ENCODE measurements at regions not wholly inside any gene's neighbourhood (a gene's known extent, or its start where the extent isn't known, plus 50 kb on each side); places are given as distances from the start of the nearest gene placed in this dataset.
A peak's percentile ranks its signal among the peaks of the same experiment; 100 is the strongest.

DNA sequence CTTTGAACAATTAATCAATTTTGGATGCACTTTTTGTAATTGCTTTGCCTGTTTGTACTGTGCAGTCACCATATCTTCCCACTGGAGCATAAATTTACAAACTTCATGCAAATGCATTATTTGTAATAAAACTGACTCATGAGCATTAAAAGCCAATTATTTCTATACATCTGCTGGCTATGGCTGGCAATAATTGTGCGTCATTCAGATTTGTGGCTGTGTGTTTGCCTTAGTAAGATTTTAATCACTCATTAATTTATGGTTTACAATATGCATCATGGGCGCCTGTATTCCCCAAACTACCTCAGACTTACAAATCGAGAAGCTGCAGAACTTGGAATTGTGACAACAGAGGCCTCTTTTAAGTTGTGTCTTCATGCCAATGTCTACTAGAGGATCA lies 132.4 kb upstream of the TRIB2 start:
- DNase-seq (ENCODE audit: low spot score in 2 of 2), result no peak
- no peak for FAIRE-seq

DNA sequence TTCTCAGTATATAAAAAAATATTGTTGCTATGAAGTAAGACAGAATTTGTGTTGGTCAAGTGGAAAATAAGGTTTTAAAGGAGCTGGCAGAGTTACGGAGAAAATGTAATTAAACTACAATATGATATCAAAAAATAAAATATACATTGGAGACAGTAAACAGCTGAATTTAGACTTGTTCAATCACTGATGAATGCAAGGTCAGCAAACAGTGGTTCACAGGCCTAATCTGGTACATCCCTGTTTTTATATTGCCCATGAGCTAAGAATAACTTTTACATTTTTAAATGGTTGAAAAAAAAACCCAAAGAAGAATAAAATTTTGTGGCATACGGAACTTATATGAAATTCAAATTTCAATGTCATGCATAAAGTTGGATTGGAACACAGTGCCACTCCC lies 131.0 kb upstream of the TRIB2 start:
- no peak for FAIRE-seq
- no peak for DNase-seq (ENCODE audit: low spot score in 2 of 2)

DNA sequence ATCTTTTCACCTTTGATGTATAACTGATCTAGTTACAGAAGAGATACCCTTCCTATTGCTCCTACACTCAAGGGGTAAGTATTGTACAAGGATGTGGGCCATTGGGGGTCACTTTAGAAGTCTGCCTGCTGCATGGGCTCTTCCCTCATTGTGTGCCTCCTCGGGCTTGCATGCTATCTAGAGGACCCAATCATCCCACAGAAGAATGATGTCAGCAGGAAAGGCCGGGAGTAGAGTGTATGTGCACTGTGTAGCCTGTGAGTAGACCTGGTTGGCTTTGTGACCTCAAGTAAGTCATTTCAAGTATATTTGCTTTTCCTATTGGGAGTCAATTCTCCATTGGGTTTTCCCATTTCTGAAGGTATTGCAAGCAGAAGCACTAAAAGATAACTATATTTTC lies 129.5 kb upstream of the TRIB2 start:
- FAIRE-seq (no peak), DNase-seq (ENCODE audit: low spot score in 2 of 2) (no peak)

DNA sequence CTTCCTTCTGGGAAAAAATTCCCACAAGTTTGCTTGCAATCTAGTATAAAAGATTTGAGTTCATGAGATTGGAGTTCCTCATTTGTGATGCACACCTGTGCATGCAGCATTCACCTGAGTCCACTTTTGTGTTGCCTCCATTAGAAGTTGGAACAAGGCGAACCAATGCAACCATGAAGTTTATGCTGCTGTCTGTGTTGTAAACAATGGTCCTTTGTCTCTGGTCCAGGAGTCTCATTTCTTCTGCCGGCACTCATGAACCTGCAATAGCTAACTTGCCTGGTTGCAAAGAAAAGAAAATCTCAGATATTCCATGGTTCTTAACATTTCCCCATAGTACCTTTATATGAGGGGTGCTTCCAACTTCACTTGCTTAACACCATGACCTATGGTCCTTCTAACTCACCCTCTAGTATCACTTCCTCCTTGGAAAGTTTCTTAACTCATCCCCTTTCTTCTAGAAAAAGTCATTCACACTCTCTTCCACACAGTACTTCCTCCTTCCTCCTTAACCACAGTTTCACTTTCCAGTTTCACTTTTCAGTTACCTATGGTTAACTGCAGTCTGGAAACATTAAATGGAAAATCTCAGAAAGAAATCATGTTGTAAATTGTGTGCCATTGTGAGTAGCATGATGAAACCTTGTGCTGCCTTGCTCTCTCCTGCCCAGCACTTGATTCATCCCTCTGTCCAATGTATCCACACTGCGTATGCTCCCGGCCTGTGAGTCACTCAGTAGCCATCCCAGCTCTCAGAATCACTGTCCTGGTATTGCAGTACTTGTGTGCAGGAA lies 128.8 kb upstream of the TRIB2 start:
- DNase-seq (ENCODE audit: low spot score in 2 of 2), result no peak
- FAIRE-seq, result no peak

DNA sequence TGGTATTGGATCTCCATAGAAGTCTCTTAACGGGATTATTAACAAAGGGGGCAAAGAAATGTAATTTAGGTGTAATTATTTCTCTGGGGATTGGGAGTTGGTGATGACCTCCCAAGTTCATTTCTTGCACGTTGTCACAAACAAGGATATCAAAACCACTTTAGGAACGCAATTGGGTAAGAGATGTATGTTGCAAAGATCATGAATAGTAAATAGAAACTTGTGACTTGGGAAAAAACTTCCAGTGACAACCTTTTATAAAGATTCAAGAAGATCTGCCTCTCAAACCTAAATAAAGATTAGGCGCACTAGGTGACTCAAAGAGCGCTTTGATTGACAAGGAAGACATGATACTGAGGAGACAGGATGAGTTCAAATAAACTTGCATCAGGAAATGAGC lies 127.8 kb upstream of the TRIB2 start:
- FAIRE-seq, result no peak

DNA sequence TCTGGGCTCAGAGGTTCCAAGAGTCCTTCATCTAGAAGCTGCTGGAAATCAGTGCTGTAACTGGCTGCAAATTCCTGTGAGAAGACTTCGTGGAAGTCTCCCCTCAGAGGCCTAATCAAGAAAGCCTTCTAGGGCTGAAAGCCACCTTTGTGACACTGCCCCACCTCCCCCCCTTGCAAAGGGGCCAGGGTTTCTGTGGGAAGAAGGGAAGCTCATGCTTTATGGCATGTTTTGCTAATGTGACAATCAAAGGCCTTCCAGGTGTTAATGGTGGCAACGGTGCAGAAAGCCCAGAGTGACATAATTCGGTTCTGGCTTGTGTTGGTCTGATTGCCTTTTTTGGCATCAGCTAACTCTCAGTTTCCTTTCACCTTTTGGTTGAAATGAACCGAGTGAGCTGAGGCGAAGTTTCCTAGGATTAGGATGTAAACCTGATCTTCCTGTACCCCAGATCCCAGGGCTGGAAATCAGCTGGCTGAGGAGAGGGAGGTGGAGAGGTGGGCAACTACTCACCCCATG lies 126.9 kb upstream of the TRIB2 start:
- DNase-seq (ENCODE audit: low spot score in 2 of 2) (no peak), FAIRE-seq (no peak)

More for the DNA sequence above, 127.8 kb upstream of the TRIB2 start:
- no peak for DNase-seq (ENCODE audit: low spot score in 2 of 2)

DNA sequence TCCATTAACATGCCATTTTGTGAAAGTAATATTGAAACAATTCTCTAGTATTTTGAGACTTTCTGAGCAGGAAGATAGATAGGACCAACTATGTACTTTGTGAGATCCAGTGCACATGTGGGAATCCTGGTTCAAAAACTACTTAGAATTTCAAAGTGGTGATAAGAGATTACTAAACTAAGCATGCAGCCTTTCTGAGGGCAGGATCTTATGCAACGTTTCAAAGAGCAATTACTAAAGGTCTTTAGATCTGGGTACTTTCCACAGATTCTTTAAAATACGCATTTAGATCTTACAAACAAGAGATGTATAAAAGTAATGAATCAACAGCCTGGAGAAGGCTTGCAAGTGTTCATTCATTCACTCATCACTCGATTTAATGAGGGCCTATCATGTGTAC lies 124.4 kb upstream of the TRIB2 start:
- DNase-seq (ENCODE audit: low spot score in 2 of 2) (no peak), FAIRE-seq (no peak)

DNA sequence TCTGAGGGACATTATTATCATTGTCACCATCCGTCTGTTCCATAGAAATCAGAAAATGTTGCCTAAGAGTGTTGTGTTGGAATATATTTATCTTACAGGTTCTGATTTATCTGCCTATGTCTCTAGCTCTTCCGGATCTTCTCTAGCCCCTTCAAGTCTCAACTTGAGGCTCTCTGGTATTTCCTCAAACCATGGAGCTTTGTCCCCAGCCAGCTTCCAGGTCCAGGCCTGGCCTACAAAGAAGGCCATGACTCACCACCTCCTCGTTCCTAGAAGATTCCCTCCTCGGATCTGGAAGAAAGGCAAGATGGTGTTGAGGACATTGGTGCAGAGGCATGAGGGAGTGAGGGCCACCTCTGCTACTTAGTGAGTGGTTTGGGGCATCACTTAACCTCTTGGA lies 122.1 kb upstream of the TRIB2 start:
- FAIRE-seq, result no peak
- no peak for DNase-seq (ENCODE audit: low spot score in 2 of 2)

DNA sequence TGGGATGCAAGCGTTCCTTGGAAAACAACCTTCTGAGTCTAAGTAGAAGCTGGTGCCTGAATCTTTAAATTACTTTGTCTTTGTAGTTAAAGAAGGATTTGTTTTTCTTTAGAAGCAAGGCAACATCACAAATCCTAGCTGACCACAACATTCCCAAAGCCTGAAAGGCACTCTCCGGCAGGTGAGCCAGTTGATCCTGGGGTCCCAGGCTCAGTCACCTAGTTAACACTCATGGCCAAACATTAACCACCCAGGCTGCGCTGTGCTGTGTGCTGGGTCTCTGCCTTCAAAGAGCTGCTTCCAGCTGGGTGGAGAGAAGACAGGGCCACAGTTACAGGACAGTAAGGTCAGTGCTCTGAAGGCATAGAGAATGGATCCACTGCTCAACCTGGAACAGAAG lies 120.0 kb upstream of the TRIB2 start:
- DNase-seq (ENCODE audit: low spot score in 2 of 2) (no peak), FAIRE-seq (no peak)

DNA sequence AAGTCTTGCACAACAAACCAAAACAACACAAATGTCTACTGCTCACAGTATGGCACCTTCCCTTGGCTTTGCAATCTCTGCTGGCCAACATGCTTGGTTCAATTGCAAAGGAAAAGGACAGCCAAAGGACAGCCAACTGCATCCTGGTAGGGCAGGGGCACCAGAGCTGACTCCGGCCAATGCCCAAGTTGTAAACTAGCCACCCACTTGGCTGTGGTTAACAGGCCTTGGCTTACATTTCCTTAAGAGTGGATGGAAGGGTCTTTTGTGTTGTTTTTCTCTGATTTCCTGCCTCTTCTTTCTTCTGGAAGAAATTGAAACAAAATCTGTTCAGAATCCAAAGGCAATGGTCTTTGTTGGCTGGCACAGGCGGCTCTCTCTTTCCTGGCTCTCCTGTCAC lies 119.1 kb upstream of the TRIB2 start:
- peak in 1 of 2 donors; percentile 14 for DNase-seq (ENCODE audit: low spot score in 2 of 2)
- no peak for FAIRE-seq

DNA sequence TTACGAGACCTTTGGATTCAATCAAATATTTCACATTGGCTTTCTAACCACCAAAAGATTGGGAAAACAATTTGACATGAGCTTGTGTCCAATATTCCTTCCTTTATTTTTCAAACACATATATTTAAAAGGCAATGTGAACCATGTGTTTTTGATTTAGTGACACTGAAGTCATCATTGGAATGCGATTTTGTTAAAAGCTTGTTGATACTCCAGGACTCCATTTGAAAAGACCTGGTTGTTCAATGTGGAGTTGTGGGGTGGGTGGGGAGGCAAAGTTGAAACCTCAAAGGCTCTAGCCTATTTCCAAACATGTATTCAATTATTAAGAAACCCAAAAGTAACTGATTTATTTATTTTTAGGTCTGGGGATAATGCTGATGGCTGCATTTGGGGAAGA lies 114.1 kb upstream of the TRIB2 start:
- no peak for DNase-seq (ENCODE audit: low spot score in 2 of 2)
- no peak for FAIRE-seq

DNA sequence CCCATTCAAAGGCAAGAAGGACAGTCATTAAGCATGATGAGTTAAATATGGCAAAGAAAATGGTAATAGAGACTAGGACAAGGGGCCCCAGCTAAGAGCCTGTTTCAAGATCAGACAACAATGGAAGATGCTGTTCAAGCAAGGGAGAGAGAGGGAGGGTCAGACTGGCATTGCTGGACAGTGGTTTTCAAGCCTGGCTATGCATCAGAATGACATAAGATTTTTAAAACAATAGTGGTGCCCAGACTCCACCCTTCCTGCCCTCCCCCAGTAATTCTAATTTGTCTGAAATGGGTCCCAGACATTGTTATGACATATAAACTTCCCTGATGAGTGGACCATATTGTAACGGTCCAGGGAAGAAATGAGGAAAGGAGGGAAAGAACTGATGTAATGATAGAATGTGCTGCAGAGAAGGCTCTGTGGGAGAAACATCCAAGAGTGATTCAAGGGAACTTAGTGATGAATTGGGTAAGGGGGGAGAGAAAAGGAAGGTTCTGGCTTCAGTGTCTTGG lies 112.9 kb upstream of the TRIB2 start:
- DNase-seq (ENCODE audit: low spot score in 2 of 2) (no peak), FAIRE-seq (no peak)

DNA sequence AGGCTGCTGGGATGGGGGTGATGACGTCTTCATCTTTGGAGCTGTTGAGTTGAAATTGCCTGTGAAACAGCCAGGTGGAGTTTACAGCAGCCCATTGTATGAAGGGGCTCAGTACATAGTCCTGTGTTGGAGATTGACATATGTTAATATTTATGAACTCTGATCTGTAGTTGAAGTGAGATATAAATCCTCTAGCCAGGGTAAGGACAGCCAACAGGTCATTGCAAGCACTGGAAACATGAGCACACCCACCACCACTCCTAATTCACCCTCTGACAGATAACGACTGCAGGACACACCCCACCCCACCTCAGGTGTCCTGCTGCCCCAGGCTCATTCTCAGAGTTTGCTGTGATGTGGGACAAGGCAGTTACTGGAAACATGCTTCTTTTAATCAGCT lies 112.4 kb upstream of the TRIB2 start:
- FAIRE-seq (no peak), DNase-seq (ENCODE audit: low spot score in 2 of 2) (no peak)

DNA sequence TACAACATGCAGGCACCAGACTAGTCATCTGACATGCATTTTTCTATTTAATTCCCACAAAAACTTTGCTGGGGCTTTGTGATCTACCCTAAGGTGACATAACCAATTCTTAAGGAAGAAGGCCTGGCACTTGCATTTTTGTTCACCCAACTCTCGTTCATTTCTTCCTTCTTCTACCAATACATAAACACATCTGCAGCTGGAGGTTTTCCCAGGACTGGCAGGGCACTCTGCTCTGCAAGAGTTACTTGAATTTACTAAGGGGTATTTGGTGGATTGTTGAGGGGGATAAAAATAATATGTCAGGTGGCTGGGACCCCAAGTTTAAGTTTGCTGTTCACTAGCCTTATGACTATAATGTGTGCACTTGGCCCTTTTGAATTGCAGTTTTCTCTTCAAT lies 111.4 kb upstream of the TRIB2 start:
- no peak for FAIRE-seq
- no peak for DNase-seq (ENCODE audit: low spot score in 2 of 2)

DNA sequence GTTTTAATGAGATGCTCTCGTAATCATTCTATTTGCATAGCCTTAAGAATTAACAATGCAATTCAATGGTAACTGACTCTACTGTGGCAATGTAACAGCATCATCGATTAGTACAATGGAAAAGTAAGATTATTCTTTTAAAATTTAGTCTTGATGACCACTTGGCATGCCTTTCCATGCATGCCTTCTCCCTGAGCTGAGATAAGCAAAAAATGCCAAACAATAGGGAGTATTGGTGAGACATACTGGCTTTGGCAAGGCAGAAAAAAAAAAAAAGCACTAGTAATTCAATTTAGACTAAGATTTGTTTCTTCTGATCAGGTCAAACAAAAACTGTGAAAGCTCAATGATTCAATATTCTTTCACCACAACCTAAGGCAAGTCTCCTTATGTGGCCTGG lies 110.8 kb upstream of the TRIB2 start:
- no peak for DNase-seq (ENCODE audit: low spot score in 2 of 2)
- no peak for FAIRE-seq

DNA sequence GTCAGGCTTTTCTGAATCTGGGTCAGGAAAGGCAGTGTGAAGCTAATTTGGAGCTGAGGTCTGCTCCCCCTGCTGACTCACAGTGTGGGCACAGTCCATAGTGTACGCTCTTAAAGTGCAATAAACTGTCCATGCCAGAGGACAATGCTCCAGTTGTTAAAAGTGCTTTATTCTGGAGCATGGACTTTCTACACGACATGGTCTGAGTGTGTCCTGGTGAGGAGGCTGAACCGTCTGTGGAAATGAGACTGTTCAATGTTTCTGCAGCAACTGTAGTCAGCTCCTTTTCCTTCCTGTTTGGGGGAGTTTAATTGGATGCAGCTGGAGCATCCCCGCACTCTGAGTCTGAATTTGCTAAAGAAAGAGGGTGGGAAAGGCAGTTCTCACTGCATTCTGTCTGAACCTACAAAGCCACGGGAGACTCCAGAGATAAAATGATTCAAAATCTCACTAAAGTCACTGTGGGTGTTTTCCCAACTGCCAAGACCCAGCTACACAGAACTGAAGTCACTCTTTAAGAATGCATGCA lies 110.2 kb upstream of the TRIB2 start:
- DNase-seq (ENCODE audit: low spot score in 2 of 2), result peak in 1 of 2 donors; percentile 9

DNA sequence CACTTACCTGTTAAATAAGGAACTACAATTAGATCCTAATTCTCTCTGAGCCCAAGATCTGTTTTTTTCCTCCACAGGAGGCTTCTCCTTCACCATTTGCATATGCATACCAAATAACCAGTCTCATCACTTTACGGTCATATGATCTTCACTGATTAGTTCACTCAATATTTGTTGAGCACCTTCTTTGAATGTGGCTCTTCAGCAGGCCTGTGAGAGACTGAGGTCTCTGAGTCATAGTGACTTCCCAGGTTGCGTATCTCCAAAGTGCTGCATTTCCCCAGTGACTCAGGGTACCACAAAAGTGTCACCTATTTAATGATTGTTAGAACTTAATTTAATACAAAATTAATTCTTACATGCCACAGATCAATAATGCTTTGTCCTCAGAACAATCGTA lies 108.8 kb upstream of the TRIB2 start:
- no peak for DNase-seq (ENCODE audit: low spot score in 2 of 2)
- FAIRE-seq, result no peak

More for the DNA sequence above, 110.2 kb upstream of the TRIB2 start:
- FAIRE-seq, result no peak

DNA sequence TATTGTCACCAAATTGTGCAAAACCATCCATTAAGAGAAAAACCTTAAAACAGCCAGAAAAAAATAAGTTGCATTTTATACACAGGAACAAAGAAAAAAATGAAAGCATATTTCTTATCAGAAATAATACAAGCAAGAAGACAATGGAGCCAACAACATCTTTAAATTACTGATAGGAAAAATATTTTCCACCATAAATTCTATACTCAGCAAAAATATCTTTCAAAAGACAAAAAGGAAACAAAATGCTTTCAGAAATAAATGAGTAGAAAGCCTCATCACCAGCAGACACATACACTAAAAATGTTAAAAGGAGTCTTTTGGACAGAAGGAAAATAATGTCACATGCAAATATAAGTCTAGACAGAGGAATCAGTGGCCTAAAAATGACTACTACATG lies 106.4 kb upstream of the TRIB2 start:
- no peak for FAIRE-seq
- no peak for DNase-seq (ENCODE audit: low spot score in 2 of 2)

DNA sequence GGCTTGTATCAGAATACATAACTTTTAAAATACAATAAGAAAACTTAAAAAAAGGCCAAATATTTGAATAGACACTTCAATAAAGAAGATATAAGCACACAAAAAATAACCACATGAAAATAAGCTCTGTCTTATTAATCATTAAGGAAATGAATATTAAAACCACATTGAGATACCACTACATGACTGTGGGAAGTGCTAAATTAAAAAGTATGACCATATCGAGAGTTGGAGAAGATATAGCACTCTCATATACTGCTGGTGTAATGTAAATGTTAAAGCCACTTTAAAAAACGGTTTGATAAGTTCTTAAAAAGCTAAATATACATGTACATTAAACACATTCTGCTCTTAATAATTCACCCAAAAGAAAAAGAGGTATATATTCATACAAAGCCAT lies 104.6 kb upstream of the TRIB2 start:
- FAIRE-seq, result no peak
- no peak for DNase-seq (ENCODE audit: low spot score in 2 of 2)

DNA sequence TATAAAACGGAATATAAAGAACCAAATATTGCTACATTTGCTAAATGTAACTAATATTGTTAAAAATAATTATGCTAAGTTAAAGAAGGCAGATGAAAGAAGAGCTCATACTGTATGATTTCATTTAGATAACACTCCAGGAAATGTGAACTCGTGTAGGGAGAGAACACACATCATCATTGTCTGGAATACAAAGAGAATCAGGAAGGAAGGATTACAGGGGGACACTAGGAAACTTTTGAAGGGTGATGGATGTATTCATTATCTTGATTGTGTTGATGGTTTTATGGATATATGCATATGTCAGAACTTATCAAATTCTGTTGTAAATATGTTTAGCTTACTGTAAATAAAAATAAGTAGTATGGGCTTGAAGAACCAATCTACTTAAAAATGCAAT lies 104.1 kb upstream of the TRIB2 start:
- DNase-seq (ENCODE audit: low spot score in 2 of 2) (no peak), FAIRE-seq (no peak)

DNA sequence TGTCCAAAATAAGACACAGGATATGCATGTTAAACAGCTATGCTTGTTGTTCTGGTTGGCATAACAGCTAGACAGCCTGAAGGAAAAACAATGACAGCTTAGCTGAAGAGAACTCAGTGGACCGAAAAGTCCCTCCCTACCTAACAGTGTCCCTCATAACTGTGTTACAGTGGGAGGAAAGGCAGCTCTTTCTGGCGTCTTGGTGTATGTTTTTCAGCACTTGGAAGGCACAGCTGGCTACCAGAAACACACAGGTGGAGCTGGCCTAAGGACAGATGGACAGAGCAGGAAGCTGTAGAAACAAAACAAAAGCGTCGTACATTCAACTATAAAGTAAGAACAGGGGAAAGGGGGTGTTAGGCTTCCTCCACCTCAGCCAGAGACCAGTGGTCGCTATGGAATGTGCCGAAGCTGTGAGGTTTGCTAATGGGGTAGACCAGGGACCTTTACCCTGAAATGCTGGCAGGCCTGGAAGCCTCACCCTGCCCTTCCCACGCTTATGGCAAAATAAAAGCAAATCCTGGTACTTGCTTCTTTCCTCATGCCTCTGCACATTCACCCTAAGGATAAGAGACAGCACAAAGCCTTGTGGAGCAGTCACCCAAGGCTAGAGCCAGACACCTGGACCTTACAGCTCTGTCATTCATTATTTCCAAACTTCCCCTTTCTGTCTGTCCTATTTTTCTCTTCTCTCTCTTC lies 103.5 kb upstream of the TRIB2 start:
- DNase-seq (ENCODE audit: low spot score in 2 of 2), result no peak
- no peak for FAIRE-seq

DNA sequence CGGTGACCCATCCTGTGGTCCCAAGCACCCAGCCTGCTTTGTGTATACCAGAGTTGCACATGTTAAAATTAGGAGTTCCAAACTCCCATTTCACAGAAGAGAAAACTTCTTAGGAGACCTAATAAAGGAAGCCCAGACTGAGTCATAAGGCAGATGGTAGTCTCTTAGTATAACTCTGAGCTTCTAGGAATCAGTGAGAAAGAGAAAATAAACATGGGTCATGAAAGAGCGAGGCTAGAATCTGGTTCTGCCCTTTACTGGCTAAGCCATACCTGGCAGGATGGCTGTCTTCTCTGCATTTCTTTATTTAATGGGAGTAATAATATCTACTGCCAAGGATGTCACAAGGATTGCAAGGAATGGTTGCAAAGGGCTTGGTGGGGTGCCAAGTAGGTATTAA lies 101.2 kb upstream of the TRIB2 start:
- DNase-seq (ENCODE audit: low spot score in 2 of 2) (no peak), FAIRE-seq (no peak)

Measured in frontal cortex (tissue), 3 donors.